Mesodermal cell (in vitro differentiated cells): ENCODE measurements at regions not wholly inside any gene's neighbourhood (a gene's known extent, or its start where the extent isn't known, plus 50 kb on each side); places are given as distances from the start of the nearest gene placed in this dataset.
"Not testable (repeated sequence)": the region's sequence is repeated elsewhere in the genome, so short reads cannot be mapped to it uniquely, and the experiment has no call there.

Experiments
- H3K27ac ChIP-seq: 2 replicates; pipeline ENCODE4 v1.7.0; 2013; ENCODE audit warnings: mild to moderate bottlenecking, low read depth, low read length, moderate library complexity; ENCODE audit not compliant: severe bottlenecking
- H3K36me3 ChIP-seq: 2 replicates; pipeline ENCODE4 v1.7.1; 2013; ENCODE audit warnings: mild to moderate bottlenecking, low read length, moderate library complexity; ENCODE audit not compliant: control insufficient read depth, insufficient read depth
- H3K4me1 ChIP-seq: one replicate; pipeline ENCODE4 v1.7.1; 2013; ENCODE audit warnings: mild to moderate bottlenecking, low read length; ENCODE audit not compliant: insufficient read depth, control insufficient read depth, poor library complexity, severe bottlenecking
- H3K4me3 ChIP-seq: 2 replicates; pipeline ENCODE4 v1.7.0; 2013; ENCODE audit warnings: low read length, control low read depth, mild to moderate bottlenecking; ENCODE audit not compliant: insufficient read depth, poor library complexity, severe bottlenecking; ENCODE audit errors: extremely low read depth
- H3K9me3 ChIP-seq: 2 replicates; pipeline ENCODE4 v1.7.1; 2013; ENCODE audit warnings: mild to moderate bottlenecking, low read length, moderate library complexity; ENCODE audit not compliant: control insufficient read depth
- WGBS, 2 experiments: methylation state at CpG; one replicate each; pipeline ENCODE4 v1.1.5; 2013; ENCODE audit warnings: missing lambda C conversion rate in 2 of 2; ENCODE audit not compliant: insufficient coverage in 2 of 2; 5-methylcytosine and 5-hydroxymethylcytosine counted together

DNA sequence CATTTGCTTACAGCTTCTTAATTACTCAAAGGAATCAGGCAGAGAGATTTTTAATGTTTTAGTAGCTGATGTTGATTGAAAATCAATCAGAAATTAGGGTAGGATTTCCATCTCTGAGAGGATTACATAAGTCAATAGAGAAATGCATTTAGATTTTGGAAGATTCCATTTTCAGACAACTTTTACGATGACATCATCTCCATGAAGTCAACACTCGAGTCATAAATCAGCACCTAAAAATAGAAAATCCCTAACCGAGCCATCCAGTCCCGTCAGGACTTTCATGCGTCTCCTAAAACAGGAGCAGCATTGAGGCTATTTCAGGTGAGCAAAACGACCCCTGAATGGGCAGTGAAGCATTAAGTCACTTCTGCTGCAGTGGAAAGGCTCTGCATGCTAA is 279.7 kb upstream of the RNF32 start:
- Histone ChIP-seq H3K36me3 (no peaks in the 10 kb centered on the region), H3K27ac (no peak overlapping the region), H3K4me1 (no peaks in the 10 kb centered on the region), H3K4me3 (no peak overlapping the region), H3K9me3 (no peaks in the 10 kb centered on the region)
- 74 to 79% methylated on average over 3 to 4 of the region's 6 CpGs for WGBS, 2 experiments

GRCh38 chr7:156356551-156356950 is 284.0 kb upstream of the RNF32 start:
- Histone ChIP-seq H3K27ac (no peak overlapping the region), H3K4me3 (no peak overlapping the region), H3K36me3 (no peaks in the 10 kb centered on the region), H3K4me1 (no peaks in the 10 kb centered on the region), H3K9me3 (no peaks in the 10 kb centered on the region)
- 90% methylated on average over 5 of the region's 5 CpGs; no CpG with 5 or more reads in 1 of the 2 experiments for WGBS, 2 experiments

DNA sequence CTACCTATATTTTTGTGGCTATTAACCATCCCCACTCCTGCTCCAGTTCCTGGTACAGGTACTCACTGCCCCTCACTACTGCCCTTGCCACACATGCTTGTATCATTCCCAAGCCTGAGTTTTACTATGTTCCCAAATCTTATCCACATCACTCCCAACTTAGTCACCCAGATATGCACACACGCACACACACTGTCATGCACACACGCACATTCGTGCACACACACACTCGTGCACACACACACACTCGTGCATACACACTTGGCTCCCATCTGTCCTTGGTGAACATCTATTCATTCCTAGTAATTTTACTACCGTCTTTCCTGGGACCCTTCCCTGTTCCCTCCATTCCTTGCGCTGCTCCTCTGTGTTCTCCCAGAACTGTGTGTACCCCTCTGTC is 287.2 kb upstream of the RNF32 start:
- WGBS, 2 experiments = 86 to 94% methylated on average over 7 of the region's 7 CpGs
- H3K36me3 ChIP-seq = no peaks in the 10 kb centered on the region
- no peaks in the 10 kb centered on the region for H3K9me3 ChIP-seq
- H3K4me1 ChIP-seq = no peaks in the 10 kb centered on the region
- H3K27ac ChIP-seq = no peak overlapping the region
- no peak overlapping the region for H3K4me3 ChIP-seq

DNA sequence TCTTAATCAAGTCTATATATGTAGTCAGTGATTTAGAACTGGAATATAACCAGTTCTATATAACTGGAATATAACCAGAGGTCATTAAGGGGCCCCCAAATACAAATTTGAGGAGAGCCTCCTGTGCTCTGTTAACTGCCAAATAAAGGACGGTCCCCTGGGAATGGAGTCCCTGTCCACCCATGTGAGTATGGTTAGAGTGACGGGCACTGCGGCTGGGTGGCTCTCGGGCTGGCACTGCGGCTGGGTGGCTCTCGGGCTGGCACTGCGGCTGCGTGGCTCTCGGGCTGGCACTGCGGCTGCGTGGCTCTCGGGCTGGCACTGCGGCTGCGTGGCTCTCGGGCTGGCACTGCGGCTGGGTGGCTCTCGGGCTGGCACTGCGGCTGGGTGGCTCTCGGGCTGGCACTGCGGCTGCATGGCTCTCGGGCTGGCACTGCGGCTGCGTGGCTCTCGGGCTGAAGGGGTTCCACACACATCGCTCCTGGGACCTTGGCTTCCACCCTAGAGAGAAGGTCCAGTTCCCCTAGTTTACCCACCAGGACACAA is 292.8 kb upstream of the RNF32 start:
- not testable (repeated sequence) for H3K27ac ChIP-seq, H3K9me3 ChIP-seq, H3K4me1 ChIP-seq, H3K4me3 ChIP-seq, H3K36me3 ChIP-seq
- WGBS, 2 experiments = 96 to 98% methylated on average over 12 to 19 of the region's 25 CpGs

GRCh38 chr7:156347132-156347531 is 293.4 kb upstream of the RNF32 start:
- H3K36me3 ChIP-seq = no peaks in the 10 kb centered on the region
- H3K27ac ChIP-seq = no peak overlapping the region
- no peaks in the 10 kb centered on the region for H3K4me1 ChIP-seq
- whole genome bisulfite sequencing, 2 experiments = 84 to 94% methylated on average over 11 to 12 of the region's 12 CpGs
- no peaks in the 10 kb centered on the region for H3K9me3 ChIP-seq
- H3K4me3 ChIP-seq = no peak overlapping the region

GRCh38 chr7:156344595-156344994 is 296.0 kb upstream of the RNF32 start:
- no peak overlapping the region for H3K4me3 ChIP-seq
- no peaks in the 10 kb centered on the region for H3K9me3 ChIP-seq
- 88 to 95% methylated on average over 3 of the region's 3 CpGs for WGBS, 2 experiments
- H3K4me1 ChIP-seq = no peaks in the 10 kb centered on the region
- H3K36me3 ChIP-seq = no peaks in the 10 kb centered on the region
- no peak overlapping the region for H3K27ac ChIP-seq

DNA sequence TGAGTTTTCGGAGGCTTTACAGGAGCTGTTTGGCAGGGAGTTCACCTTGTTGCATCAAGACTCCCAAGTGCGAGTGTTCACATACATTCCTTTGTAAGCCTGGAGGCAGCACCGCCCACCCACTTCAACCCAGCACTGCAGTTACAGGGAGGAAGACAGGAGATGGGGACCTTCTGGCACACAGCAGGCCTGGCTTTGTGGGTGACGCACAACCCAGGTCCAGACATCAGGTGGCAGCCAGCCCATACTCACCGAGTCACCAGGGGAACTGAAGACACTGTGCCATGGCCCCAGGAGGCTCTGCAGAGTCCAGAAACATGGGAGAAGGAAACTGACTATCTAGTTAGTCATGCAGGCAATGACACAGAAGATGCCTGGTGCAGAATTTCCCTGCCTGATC is 305.9 kb upstream of the RNF32 start:
- H3K27ac ChIP-seq = no peak overlapping the region
- 70 to 87% methylated on average over 4 to 5 of the region's 5 CpGs for WGBS, 2 experiments
- H3K9me3 ChIP-seq = no peaks in the 10 kb centered on the region
- no peaks in the 10 kb centered on the region for H3K36me3 ChIP-seq
- no peak overlapping the region for H3K4me3 ChIP-seq
- H3K4me1 ChIP-seq = no peaks in the 10 kb centered on the region

GRCh38 chr7:156327916-156328315 is 312.7 kb upstream of the RNF32 start:
- 100% methylated on average over 1 of the region's 4 CpGs; no CpG with 5 or more reads in 1 of the 2 experiments for WGBS, 2 experiments
- Histone ChIP-seq H3K27ac (no peak overlapping the region), H3K9me3 (no peaks in the 10 kb centered on the region)

DNA sequence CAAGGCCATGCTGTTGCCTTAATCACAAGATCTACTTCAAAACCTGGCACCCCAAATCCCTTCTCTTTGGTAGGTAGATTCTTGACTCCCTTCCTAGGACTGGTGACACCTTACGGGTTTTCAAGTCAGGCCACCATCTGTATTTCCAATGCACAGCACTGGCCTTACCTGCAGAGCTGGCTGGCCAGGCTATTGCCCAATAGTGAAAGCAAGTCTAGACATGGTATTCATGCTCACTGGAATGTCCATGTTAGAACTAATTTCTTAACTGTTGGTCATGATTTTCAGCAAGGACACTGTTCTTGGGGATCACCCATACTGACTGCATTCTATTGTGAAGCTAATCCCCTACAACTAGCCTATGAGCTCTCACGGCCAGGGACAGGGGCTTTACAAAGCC is 313.1 kb upstream of the RNF32 start:
- no peaks in the 10 kb centered on the region for H3K36me3 ChIP-seq
- H3K27ac ChIP-seq = no peak overlapping the region
- no peaks in the 10 kb centered on the region for H3K9me3 ChIP-seq
- WGBS, 2 experiments = 83 to 90% methylated on average over 1 to 2 of the region's 2 CpGs
- H3K4me1 ChIP-seq = no peaks in the 10 kb centered on the region
- no peak overlapping the region for H3K4me3 ChIP-seq

More at GRCh38 chr7:156327916-156328315, 312.7 kb upstream of the RNF32 start:
- Histone ChIP-seq H3K4me3 (no peak overlapping the region), H3K36me3 (no peaks in the 10 kb centered on the region), H3K4me1 (no peaks in the 10 kb centered on the region)

DNA sequence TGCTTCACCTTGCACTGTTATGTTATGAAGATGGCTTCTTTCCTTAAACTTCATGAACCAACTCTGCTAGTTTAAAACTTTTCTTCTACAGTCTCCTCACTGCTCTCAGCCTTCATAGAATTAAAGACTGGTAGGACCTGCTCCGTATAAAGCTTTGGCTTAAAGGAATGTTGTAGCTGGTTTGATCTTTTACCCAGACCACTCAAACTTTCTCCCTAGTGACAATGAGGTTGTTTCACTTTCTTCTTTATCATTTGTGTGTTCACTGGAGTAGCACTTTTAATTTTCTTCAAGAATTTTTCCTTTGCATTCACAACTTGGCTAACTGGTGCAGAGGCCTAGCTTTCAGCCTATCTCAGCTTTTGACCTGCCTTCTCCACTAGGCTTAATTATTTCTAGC is 316.4 kb upstream of the RNF32 start:
- Histone ChIP-seq H3K36me3 (no peaks in the 10 kb centered on the region), H3K4me3 (no peak overlapping the region), H3K4me1 (no peaks in the 10 kb centered on the region), H3K9me3 (no peaks in the 10 kb centered on the region), H3K27ac (no peak overlapping the region)
- WGBS, 2 experiments = no CpG with 5 or more reads among the region's 1 CpG

DNA sequence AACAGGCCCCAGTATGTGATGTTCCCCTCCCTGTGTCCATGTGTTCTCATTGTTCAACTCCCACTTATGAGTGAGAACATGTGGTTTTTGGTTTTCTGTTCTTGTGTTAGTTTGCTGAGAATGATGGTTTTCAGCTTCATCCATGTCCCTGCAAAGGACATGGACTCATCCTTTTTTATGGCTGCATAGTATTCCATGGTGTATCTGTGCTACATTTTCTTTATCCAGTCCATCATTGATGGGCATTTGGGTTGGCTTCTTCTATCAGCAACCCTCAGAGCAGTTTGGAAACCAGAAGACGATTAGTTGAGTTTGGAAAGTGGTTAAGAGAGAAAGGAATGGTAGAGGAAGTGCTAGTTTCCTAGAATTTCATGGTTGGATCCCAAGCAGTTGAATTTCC is 319.1 kb upstream of the RNF32 start:
- H3K27ac ChIP-seq, H3K4me1 ChIP-seq, H3K4me3 ChIP-seq, H3K9me3 ChIP-seq, H3K36me3 ChIP-seq: not testable (repeated sequence)
- WGBS, 2 experiments = no CpG with 5 or more reads among the region's 1 CpG
